ENCODE measurements at regions not wholly inside any gene's neighbourhood (a gene's known extent, or its start where the extent isn't known, plus 50 kb on each side); places are given as distances from the start of the nearest gene placed in this dataset.

DNA sequence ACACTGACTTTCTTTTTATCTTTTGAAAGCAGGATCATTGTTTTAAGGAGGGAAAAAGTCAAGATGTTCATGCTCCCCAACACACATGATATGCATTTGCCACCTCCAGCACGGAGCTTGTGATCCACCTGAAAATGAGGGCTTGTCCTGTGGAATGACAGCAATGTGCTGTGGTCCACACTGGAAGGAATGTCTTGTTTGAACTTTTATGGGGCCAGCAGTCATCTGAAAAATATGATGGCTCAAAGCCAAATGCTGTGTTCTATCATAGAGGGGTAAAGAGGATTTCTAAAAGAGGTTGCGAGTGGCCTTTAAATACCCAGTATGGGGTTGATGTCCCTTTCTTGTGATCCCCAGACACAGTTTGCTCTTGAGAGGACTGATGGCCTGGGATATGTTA, 226.5 kb upstream of the SPRED2 start:
- TF ChIP-seq EZH2 (IDR thresholded peaks at IDR 0.05; ENCODE audit: borderline replicate concordance, low read depth, low read length, poor library complexity, severe bottlenecking), result no peak
- TF ChIP-seq, protein P1, sequence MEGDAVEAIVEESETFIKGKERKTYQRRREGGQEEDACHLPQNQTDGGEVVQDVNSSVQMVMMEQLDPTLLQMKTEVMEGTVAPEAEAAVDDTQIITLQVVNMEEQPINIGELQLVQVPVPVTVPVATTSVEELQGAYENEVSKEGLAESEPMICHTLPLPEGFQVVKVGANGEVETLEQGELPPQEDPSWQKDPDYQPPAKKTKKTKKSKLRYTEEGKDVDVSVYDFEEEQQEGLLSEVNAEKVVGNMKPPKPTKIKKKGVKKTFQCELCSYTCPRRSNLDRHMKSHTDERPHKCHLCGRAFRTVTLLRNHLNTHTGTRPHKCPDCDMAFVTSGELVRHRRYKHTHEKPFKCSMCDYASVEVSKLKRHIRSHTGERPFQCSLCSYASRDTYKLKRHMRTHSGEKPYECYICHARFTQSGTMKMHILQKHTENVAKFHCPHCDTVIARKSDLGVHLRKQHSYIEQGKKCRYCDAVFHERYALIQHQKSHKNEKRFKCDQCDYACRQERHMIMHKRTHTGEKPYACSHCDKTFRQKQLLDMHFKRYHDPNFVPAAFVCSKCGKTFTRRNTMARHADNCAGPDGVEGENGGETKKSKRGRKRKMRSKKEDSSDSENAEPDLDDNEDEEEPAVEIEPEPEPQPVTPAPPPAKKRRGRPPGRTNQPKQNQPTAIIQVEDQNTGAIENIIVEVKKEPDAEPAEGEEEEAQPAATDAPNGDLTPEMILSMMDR (conservative IDR thresholded peaks at IDR 0.05; ENCODE audit: low read depth, low read length), result no peak
